ENCODE measurements at regions not wholly inside any gene's neighbourhood (a gene's known extent, or its start where the extent isn't known, plus 50 kb on each side); places are given as distances from the start of the nearest gene placed in this dataset.

GRCh38 chr10:6871128-6871527, 291.1 kb upstream of the PRKCQ start:
- H2BK12ac ChIP-seq (ENCODE audit: insufficient read length, low read depth, low read length): no peak overlapping the region
- no peak overlapping the region for H2BK15ac ChIP-seq (ENCODE audit: low read depth, low read length)
- no peak overlapping the region for H3K27ac ChIP-seq (ENCODE audit: insufficient read length, low read depth, low read length)
- no peak overlapping the region for H2BK120ac ChIP-seq (ENCODE audit: low read depth, low read length, poor library complexity, severe bottlenecking)
- H3K4me1 ChIP-seq (ENCODE audit: insufficient read depth, low read length): no peaks in the 10 kb centered on the region
- H3K23me2 ChIP-seq (ENCODE audit: insufficient read length, low read depth, low read length, poor library complexity, severe bottlenecking): no peaks in the 10 kb centered on the region
- H3K9ac ChIP-seq (ENCODE audit: extremely low read depth, insufficient read length, low read length): no peak overlapping the region
- no peak overlapping the region for H3K23ac ChIP-seq (ENCODE audit: insufficient read length, low read depth, low read length)
- H3T11ph ChIP-seq (ENCODE audit: low read length): no peak overlapping the region
- no peaks in the 10 kb centered on the region for H3K9me3 ChIP-seq (ENCODE audit: control insufficient read depth, low read depth, low read length)
- no peak overlapping the region for H3K27ac Mint-ChIP-seq
- no peak overlapping the region for H2AK5ac ChIP-seq (ENCODE audit: insufficient read length, low read length)
- no peaks in the 10 kb centered on the region for H3K79me1 ChIP-seq (ENCODE audit: insufficient read depth, low read depth, low read length, poor library complexity, severe bottlenecking)
- no peak overlapping the region for H4K5ac ChIP-seq (ENCODE audit: insufficient read length, low read depth, low read length)
- H3K4me1 Mint-ChIP-seq: peaks cover 14 to 19% of the 10 kb centered on the region in 2 experiments
- TF ChIP-seq CTCF (conservative IDR thresholded peaks at IDR 0.05): no peak
- H3K4me3 Mint-ChIP-seq: no peak overlapping the region
- H3K27me3 Mint-ChIP-seq (ENCODE audit: low read depth): no peaks in the 10 kb centered on the region
- no peaks in the 10 kb centered on the region for H3K79me2 ChIP-seq (ENCODE audit: insufficient read depth, low read length)
- no peak overlapping the region for H3K4me2 ChIP-seq (ENCODE audit: insufficient read depth, insufficient read length, low read length)
- no peak overlapping the region for H4K91ac ChIP-seq (ENCODE audit: insufficient read length, low read depth, low read length)
- H3K4ac ChIP-seq (ENCODE audit: low read depth, low read length): no peak overlapping the region
- H3K27me3 ChIP-seq (ENCODE audit: insufficient read depth, low read length): no peaks in the 10 kb centered on the region
- H3K56ac ChIP-seq (ENCODE audit: insufficient read length, low read depth, low read length): no peak overlapping the region
- no peaks in the 10 kb centered on the region for H3K36me3 Mint-ChIP-seq (ENCODE audit: insufficient read depth in 1 of 3, low read depth in 3 of 3)
- no CpG with 5 or more reads among the region's 10 CpGs for WGBS (ENCODE audit: extremely low coverage, insufficient read length, low lambda C conversion rate)
- no peak overlapping the region for H3K18ac ChIP-seq (ENCODE audit: insufficient read length, low read depth, low read length)
- H4K20me1 ChIP-seq (ENCODE audit: control insufficient read depth, insufficient read depth, insufficient read length): no peaks in the 10 kb centered on the region
- H3K14ac ChIP-seq (ENCODE audit: insufficient read depth, low read length): no peak overlapping the region
- H2BK20ac ChIP-seq (ENCODE audit: low read depth, low read length, poor library complexity, severe bottlenecking): no peak overlapping the region
- H2BK5ac ChIP-seq (ENCODE audit: insufficient read length, low read length): no peak overlapping the region
- H2AFZ ChIP-seq (ENCODE audit: low read length): no peak overlapping the region
- no peak overlapping the region for H4K8ac ChIP-seq (replicated peaks; ENCODE audit: insufficient read length, low read depth, low read length)
- DNase-seq: no peak
- no peaks in the 10 kb centered on the region; a peak in 1 of 5 replicates for H3K9me3 Mint-ChIP-seq

All from H9 (cell line).